ENCODE measurements at regions not wholly inside any gene's neighbourhood (a gene's known extent, or its start where the extent isn't known, plus 50 kb on each side); places are given as distances from the start of the nearest gene placed in this dataset.

DNA sequence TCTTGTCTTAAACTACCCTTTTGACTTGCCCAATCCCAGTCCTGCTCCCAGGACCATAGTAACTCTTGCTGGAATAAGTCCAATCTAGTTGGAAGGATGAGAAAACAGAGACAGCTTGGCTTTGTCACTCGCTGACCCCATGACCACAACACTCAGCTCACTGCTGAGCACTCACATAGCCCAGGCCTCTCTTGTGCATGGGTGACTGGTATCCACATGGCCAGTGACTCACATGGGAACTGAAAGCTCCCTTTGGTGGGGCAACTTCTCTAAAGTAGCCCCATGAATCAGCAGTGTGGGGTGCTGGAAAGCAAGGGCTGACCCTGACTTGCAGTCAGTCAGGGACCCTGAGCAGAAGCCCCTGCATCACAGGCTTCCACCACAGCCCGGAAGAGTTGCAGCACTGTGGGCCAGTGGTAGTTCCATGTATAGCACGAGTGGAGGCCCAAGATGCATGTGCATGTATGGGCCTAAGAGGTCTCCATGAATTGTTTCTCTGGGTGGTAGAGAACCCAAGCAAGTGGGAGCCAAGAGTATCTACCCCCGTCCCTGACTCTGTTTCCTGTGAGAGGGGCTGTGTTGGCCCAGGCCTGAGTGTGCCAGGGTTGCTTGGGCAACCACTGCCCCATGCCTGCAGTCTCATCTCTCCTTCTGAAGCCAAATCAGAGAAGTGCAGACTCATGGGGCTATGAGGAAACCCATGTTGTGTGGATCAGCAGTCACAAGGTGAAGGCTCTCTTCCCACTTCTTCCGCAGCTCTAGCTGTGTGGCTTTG is 62.1 kb upstream of the XCR1 start:
- no peak for TF ChIP-seq POLR2A (IDR thresholded peaks at IDR 0.05)
- TF ChIP-seq, protein P1, sequence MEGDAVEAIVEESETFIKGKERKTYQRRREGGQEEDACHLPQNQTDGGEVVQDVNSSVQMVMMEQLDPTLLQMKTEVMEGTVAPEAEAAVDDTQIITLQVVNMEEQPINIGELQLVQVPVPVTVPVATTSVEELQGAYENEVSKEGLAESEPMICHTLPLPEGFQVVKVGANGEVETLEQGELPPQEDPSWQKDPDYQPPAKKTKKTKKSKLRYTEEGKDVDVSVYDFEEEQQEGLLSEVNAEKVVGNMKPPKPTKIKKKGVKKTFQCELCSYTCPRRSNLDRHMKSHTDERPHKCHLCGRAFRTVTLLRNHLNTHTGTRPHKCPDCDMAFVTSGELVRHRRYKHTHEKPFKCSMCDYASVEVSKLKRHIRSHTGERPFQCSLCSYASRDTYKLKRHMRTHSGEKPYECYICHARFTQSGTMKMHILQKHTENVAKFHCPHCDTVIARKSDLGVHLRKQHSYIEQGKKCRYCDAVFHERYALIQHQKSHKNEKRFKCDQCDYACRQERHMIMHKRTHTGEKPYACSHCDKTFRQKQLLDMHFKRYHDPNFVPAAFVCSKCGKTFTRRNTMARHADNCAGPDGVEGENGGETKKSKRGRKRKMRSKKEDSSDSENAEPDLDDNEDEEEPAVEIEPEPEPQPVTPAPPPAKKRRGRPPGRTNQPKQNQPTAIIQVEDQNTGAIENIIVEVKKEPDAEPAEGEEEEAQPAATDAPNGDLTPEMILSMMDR (IDR thresholded peaks at IDR 0.05): no peak
